ENCODE measurements at regions not wholly inside any gene's neighbourhood (a gene's known extent, or its start where the extent isn't known, plus 50 kb on each side); places are given as distances from the start of the nearest gene placed in this dataset.

- no peak overlapping the region for H3K27ac ChIP-seq
- no peak for DNase-seq (ENCODE audit: low read depth, low spot score)
These were observed 650.9 kb upstream of the ADGRL2 start for GRCh38 chr1:81149649-81150325.

- H3K27ac ChIP-seq: no peak overlapping the region
- no peak for DNase-seq (ENCODE audit: low read depth, low spot score)
These were observed 656.4 kb upstream of the ADGRL2 start for GRCh38 chr1:81144240-81144825.

- H3K27ac ChIP-seq: no peak overlapping the region
- no peak for DNase-seq (ENCODE audit: low read depth, low spot score)
These were observed 658.5 kb upstream of the ADGRL2 start for GRCh38 chr1:81142099-81142826.

GRCh38 chr1:81135524-81135923, 665.2 kb upstream of the ADGRL2 start:
- no peak overlapping the region for H3K27ac ChIP-seq
- no peak for DNase-seq (ENCODE audit: low read depth, low spot score)

GRCh38 chr1:81129776-81130175, 671.0 kb upstream of the ADGRL2 start:
- H3K27ac ChIP-seq: no peak overlapping the region
- no peak for DNase-seq (ENCODE audit: low read depth, low spot score)

GRCh38 chr1:81129366-81129765, 671.4 kb upstream of the ADGRL2 start:
- no peak overlapping the region for H3K27ac ChIP-seq
- no peak for DNase-seq (ENCODE audit: low read depth, low spot score)

- no peak overlapping the region for H3K27ac ChIP-seq
- no peak for DNase-seq (ENCODE audit: low read depth, low spot score)
These were observed 672.7 kb upstream of the ADGRL2 start for GRCh38 chr1:81128079-81128478.

GRCh38 chr1:81126989-81127581, 673.6 kb upstream of the ADGRL2 start:
- DNase-seq (ENCODE audit: low read depth, low spot score): no peak
- no peak overlapping the region for H3K27ac ChIP-seq

GRCh38 chr1:81125672-81126071, 675.1 kb upstream of the ADGRL2 start:
- DNase-seq (ENCODE audit: low read depth, low spot score): no peak
- no peak overlapping the region for H3K27ac ChIP-seq

- no peak overlapping the region for H3K27ac ChIP-seq
These were observed 679.4 kb upstream of the ADGRL2 start for GRCh38 chr1:81121306-81121705.

GRCh38 chr1:81119319-81119718, 681.4 kb upstream of the ADGRL2 start:
- peak overlapping the region; percentile 36 for H3K27ac ChIP-seq
- no peak for DNase-seq (ENCODE audit: low read depth, low spot score)

More at GRCh38 chr1:81121306-81121705, 679.4 kb upstream of the ADGRL2 start:
- DNase-seq (ENCODE audit: low read depth, low spot score): no peak

GRCh38 chr1:81118550-81118949, 682.2 kb upstream of the ADGRL2 start:
- DNase-seq (ENCODE audit: low read depth, low spot score): no peak
- H3K27ac ChIP-seq: peak overlapping the region; percentile 36

- no peak overlapping the region for H3K27ac ChIP-seq
- DNase-seq (ENCODE audit: low read depth, low spot score): no peak
These were observed 685.3 kb upstream of the ADGRL2 start for GRCh38 chr1:81115422-81115821.

- H3K27ac ChIP-seq: no peak overlapping the region
- DNase-seq (ENCODE audit: low read depth, low spot score): no peak
These were observed 686.5 kb upstream of the ADGRL2 start for GRCh38 chr1:81114191-81114590.

- no peak for DNase-seq (ENCODE audit: low read depth, low spot score)
- H3K27ac ChIP-seq: no peak overlapping the region
These were observed 687.0 kb upstream of the ADGRL2 start for GRCh38 chr1:81113688-81114087.

- no peak overlapping the region for H3K27ac ChIP-seq
- DNase-seq (ENCODE audit: low read depth, low spot score): no peak
These were observed 688.9 kb upstream of the ADGRL2 start for GRCh38 chr1:81111818-81112217.

GRCh38 chr1:81109038-81109437, 691.7 kb upstream of the ADGRL2 start:
- no peak for DNase-seq (ENCODE audit: low read depth, low spot score)
- no peak overlapping the region for H3K27ac ChIP-seq

GRCh38 chr1:81097860-81098259, 702.9 kb upstream of the ADGRL2 start:
- H3K27ac ChIP-seq: no peak overlapping the region
- DNase-seq (ENCODE audit: low read depth, low spot score): no peak

GRCh38 chr1:81073580-81073979, 727.2 kb upstream of the ADGRL2 start:
- DNase-seq (ENCODE audit: low read depth, low spot score): no peak
- H3K27ac ChIP-seq: no peak overlapping the region

- no peak for DNase-seq (ENCODE audit: low read depth, low spot score)
- H3K27ac ChIP-seq: no peak overlapping the region
These were observed 728.6 kb upstream of the ADGRL2 start for GRCh38 chr1:81071969-81072753.
